ENCODE measurements at regions not wholly inside any gene's neighbourhood (a gene's known extent, or its start where the extent isn't known, plus 50 kb on each side); places are given as distances from the start of the nearest gene placed in this dataset.

GRCh38 chr14:84554136-84554535 lies 975.8 kb upstream of the FLRT2 start:
- TF ChIP-seq CTCF (IDR thresholded peaks at IDR 0.05) (no peak), ZFX (IDR thresholded peaks at IDR 0.05; ENCODE audit: borderline replicate concordance) (no peak)

Data from 22Rv1 (cell line).